ENCODE measurements at regions not wholly inside any gene's neighbourhood (a gene's known extent, or its start where the extent isn't known, plus 50 kb on each side); places are given as distances from the start of the nearest gene placed in this dataset.

DNA sequence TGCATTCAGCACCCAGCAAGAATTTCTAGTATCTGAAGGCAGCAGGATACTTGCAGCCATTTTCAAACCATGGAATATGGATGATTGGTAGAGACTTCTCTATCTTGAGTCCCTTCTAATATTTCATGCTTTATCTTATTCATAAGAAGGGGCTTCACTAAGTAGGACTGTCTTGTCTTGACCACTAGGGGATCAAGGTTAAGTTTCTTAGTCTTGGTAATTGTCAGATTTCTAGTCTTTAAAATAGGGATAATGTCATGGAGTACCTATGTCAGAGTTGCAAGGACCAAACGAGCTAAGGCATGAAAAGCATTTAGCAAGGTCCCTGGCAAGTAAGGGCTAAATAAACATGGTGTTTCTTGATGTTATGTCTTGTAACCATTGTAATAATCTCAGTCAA lies 68.5 kb upstream of the ESR1 start:
- TF ChIP-seq PML (IDR thresholded peaks at IDR 0.05; ENCODE audit: low read length) (no peak), ZNF24 (IDR thresholded peaks at IDR 0.05) (no peak), ETV6 (conservative IDR thresholded peaks at IDR 0.05 in 1 of 2, IDR thresholded peaks at IDR 0.05 in 1 of 2; ENCODE audit: borderline replicate concordance in 1 of 2, low read depth in 1 of 2) (no peak)
- TF ChIP-seq, protein P1, sequence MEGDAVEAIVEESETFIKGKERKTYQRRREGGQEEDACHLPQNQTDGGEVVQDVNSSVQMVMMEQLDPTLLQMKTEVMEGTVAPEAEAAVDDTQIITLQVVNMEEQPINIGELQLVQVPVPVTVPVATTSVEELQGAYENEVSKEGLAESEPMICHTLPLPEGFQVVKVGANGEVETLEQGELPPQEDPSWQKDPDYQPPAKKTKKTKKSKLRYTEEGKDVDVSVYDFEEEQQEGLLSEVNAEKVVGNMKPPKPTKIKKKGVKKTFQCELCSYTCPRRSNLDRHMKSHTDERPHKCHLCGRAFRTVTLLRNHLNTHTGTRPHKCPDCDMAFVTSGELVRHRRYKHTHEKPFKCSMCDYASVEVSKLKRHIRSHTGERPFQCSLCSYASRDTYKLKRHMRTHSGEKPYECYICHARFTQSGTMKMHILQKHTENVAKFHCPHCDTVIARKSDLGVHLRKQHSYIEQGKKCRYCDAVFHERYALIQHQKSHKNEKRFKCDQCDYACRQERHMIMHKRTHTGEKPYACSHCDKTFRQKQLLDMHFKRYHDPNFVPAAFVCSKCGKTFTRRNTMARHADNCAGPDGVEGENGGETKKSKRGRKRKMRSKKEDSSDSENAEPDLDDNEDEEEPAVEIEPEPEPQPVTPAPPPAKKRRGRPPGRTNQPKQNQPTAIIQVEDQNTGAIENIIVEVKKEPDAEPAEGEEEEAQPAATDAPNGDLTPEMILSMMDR (IDR thresholded peaks at IDR 0.05 in 2 of 3, conservative IDR thresholded peaks at IDR 0.05 in 1 of 3; ENCODE audit: control insufficient read depth in 2 of 3, extremely low read depth in 1 of 3, insufficient read depth in 1 of 3, low read depth in 3 of 3, low read length in 3 of 3): no peak

All from GM12878 (cell line).